Suprapubic skin (tissue), 4 donors: ENCODE measurements at regions not wholly inside any gene's neighbourhood (a gene's known extent, or its start where the extent isn't known, plus 50 kb on each side); places are given as distances from the start of the nearest gene placed in this dataset.

ENCODE experiments used
- CTCF ChIP-seq, 2 donors: fragments of 200-600 bp in 1 of 2; fragments of 450-650 bp in 1 of 2; sonication (generic) in 1 of 2; IDR thresholded peaks; one replicate each; pipeline ENCODE4 v1.5.1; 2016 to 2019; ENCODE audit warnings: antibody characterized with exemption in 2 of 2, mild to moderate bottlenecking in 1 of 2, moderate library complexity in 1 of 2
- POLR2A ChIP-seq, 2 donors: fragments of 450-650 bp; IDR thresholded peaks; one replicate each; pipeline ENCODE4 v1.6.1; 2017; ENCODE audit warnings: antibody characterized with exemption in 2 of 2, mild to moderate bottlenecking in 2 of 2, moderate library complexity in 2 of 2
- POLR2AphosphoS5 ChIP-seq, 3 donors: sonication (generic); formaldehyde crosslinking; IDR thresholded peaks; one replicate each; pipeline ENCODE4 v1.6.1; 2017; ENCODE audit warnings: antibody characterized with exemption in 3 of 3

- no peak for TF ChIP-seq POLR2A (IDR thresholded peaks at IDR 0.05)
- TF ChIP-seq CTCF (IDR thresholded peaks at IDR 0.05): no peak
- TF ChIP-seq POLR2AphosphoS5 (IDR thresholded peaks at IDR 0.05): no peak
Measured at GRCh38 chr6:14690120-14691056, 555.5 kb upstream of the JARID2 start.
